H1 (cell line): ENCODE measurements at regions not wholly inside any gene's neighbourhood (a gene's known extent, or its start where the extent isn't known, plus 50 kb on each side); places are given as distances from the start of the nearest gene placed in this dataset.

ENCODE experiments used
- ATF3 ChIP-seq: IDR thresholded peaks from 2 replicates; pipeline ENCODE4 v1.6.1; 2011; ENCODE audit warnings: low read depth, mild to moderate bottlenecking, low read length; ENCODE audit not compliant: insufficient read depth
- CHD2 ChIP-seq: IDR thresholded peaks from 2 replicates; pipeline ENCODE4 v1.6.1; 2012; ENCODE audit warnings: low read length, improper control_type of control experiment
- CHD7 ChIP-seq: fragments of 300-600 bp; sonication (generic); IDR thresholded peaks from 2 replicates; pipeline ENCODE4 v1.7.1; 2012; ENCODE audit warnings: low read length, moderate library complexity, mild to moderate bottlenecking, inconsistent platforms; ENCODE audit not compliant: insufficient replicate concordance
- JUND ChIP-seq: IDR thresholded peaks from 2 replicates; pipeline ENCODE4 v1.6.1; 2011; ENCODE audit warnings: mild to moderate bottlenecking, improper control_type of control experiment, low read length
- KDM4A ChIP-seq: IDR thresholded peaks from one replicate; pipeline ENCODE4 v1.7.1; 2012; ENCODE audit warnings: low read depth, mild to moderate bottlenecking, moderate library complexity, low read length, inconsistent platforms; ENCODE audit not compliant: severe bottlenecking
- RAD21 ChIP-seq, 2 experiments: IDR thresholded peaks in 1 of 2; conservative IDR thresholded peaks in 1 of 2; 2 replicates each; pipeline ENCODE4 v1.6.1; 2011; ENCODE audit warnings: low read depth in 2 of 2, low read length in 2 of 2, improper control_type of control experiment in 1 of 2, inconsistent platforms in 1 of 2, mild to moderate bottlenecking in 1 of 2, moderate library complexity in 1 of 2

- TF ChIP-seq CHD7, result no peak
- TF ChIP-seq JUND, result no peak
- no peak for TF ChIP-seq KDM4A
- TF ChIP-seq RAD21 (IDR thresholded peaks at IDR 0.05 in 1 of 2, conservative IDR thresholded peaks at IDR 0.05 in 1 of 2; ENCODE audit: low read depth in 2 of 2, low read length in 2 of 2), result no peak
- no peak for TF ChIP-seq CHD2
- TF ChIP-seq ATF3, result no peak
Observed at GRCh38 chr18:1015777-1016176, 111.1 kb downstream of the ADCYAP1 start (continued).
